ENCODE measurements at regions not wholly inside any gene's neighbourhood (a gene's known extent, or its start where the extent isn't known, plus 50 kb on each side); places are given as distances from the start of the nearest gene placed in this dataset.
A peak's percentile ranks its signal among the peaks of the same experiment; 100 is the strongest.

DNA sequence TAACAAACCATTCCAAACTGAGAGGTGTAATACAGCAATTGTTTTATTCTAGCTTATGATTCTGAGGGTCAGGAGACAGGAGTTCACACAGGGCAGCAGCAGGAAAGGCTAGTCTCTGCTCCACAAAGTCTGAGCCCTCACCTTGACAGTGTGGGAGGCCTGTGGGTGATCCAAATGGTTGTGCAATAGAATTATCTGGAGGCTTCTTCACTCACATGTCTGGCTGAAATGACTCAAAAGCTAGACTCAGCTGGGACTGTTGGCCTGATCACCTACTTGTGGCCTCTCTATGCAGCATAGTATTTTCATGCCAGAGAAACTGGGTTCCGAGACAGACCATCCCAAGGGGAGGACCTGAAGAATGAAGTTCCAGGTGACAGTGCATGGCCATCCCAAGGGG, 233.9 kb upstream of the UBE2E2 start:
- no peak for DNase-seq (ENCODE audit: low read depth in 3 of 3, low spot score in 2 of 3)

DNA sequence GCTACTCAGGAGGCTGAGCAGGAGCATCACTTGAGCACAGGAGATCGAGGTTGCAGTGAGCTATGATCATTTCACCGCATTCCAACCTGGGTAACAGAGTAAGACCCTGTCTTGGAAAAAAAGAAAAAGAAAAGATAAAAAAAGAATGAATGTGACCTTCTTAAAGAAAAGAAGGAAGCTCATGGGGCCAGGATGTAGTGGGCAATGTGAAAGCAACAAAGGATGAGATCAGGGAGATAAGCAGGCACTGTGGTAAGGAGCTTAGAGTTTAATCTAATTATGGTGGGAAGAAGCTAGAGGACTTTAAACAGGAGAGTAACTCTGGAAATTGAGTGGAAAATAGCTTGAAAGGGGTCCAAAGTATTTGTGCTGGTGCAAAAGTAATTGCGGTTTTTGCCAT, 231.6 kb upstream of the UBE2E2 start:
- no peak for DNase-seq (ENCODE audit: low read depth in 3 of 3, low spot score in 2 of 3)

DNA sequence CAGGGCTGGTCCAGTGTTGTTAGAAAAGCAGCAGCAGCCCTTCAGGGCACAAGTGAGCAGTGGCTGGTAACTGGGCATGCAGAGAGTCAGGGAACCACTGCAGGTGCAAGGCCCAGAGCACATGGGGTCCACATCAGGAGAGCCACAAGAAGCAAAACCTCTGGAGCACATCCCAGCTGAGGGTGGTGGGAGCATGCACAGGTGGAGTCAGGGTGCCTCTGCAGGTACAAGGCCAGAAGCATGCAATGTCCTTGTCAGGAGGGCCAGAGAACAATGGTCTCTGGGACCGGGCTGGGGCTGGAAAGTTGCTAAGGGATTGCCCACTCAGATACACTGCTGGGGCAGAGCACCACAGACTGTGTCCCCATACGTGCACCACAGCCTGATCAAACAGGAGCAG, 226.1 kb upstream of the UBE2E2 start:
- no peak for DNase-seq (ENCODE audit: low read depth in 3 of 3, low spot score in 2 of 3)

DNA sequence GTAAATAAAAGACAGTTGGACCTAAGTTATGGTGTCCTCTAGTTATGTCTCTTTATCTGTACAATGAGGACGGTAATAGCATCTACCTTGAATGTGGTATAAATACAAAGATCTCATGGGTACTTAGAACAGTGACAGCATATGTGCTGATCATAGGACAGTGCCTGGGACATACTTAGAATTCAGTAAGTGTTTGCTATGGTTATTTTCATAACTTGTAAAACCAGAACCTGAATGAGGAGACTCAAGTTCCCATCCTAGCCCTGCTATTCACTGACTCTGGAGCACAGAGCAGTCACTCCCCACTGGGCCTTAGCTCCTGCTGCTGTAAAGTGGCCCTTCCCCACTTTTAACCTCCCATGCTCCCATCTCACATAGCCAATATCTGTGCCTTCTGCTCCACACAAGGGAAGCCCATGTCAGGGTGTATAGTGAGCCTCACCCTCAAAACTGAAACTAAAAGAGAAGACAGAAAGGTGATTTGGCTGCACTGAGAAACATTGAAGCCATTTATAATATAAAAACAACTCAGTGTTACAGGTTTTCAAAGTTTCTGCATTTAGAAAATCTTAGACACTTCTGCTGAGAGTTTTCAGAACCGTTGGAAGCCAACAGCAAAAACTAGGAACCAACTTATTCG, 225.4 kb upstream of the UBE2E2 start:
- DNase-seq (ENCODE audit: low read depth in 3 of 3, low spot score in 2 of 3) = no peak

DNA sequence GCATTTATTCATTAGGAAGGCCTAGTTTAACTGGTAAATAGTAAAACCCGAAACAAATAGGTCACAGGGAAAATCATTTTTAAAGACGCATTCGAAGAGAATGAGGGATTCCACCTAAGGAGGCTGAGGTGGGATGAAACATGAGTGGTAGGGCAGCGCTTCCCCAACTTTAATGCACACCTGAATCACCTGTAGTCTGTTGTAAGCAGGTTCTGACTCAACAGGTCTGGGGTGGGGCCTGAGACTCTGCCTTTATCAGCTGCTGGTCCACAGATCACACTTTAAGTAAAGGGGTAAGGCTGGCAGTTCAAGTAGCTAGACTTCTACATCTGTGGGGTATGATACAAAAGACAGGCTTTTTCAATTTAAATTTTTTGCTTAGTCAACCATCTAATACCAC, 223.5 kb upstream of the UBE2E2 start:
- no peak for DNase-seq (ENCODE audit: low read depth in 3 of 3, low spot score in 2 of 3)

DNA sequence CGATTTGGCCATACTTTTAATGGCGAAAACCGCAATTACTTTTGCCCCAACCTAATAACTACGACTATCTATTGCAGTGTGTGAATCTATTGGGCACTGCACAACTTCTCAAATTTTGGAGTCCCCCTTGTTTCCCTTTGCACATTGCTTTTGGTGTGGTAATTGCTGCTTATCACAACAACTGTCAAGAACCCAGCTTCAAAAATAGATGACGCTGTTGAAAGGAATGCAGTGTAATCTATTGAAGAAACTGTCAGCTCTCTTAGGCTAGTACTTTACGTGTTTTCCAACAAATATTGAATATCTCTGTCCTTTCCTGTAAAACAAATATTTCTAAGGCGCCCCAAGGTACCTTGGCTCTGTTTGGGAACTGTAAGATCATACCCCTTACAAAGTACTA, 222.8 kb upstream of the UBE2E2 start:
- DNase-seq (ENCODE audit: low read depth in 3 of 3, low spot score in 2 of 3) = no peak

DNA sequence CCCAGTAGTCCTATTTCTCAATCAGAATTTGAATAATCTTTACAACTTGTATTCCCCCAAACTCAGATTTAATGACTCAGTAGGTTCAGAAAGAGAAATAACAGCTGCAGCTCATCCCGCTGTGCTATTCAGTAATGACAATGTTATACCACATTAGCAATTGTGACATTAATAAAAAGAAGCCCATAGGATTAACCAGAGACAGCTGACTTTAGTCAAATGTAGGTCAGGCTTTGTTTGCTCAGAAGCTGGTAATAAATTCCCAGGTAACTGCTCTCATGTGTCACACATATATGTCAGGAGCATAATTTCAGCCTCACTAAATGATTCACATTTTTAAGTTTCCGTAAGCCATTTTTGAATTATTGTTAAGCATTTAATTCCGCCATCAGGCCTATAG, 222.0 kb upstream of the UBE2E2 start:
- no peak for DNase-seq (ENCODE audit: low read depth in 3 of 3, low spot score in 2 of 3)

DNA sequence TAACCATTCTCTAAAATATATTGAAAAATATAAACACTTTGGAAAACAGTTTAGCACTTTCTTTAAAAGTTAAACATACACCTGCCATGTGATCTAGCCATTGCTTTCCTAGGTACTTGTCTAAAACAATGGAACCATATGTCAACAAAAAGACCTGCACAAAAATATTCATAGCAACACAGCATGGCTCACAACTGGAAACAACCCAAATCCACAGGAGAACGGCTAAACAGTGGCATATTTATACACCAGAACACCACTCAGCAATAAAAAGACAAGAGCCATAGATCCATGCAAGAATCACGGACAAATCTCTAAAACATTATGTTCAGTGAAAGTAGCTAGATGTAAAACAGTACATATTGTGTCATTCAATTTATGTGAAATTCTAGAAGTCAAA, 221.3 kb upstream of the UBE2E2 start:
- no peak for DNase-seq (ENCODE audit: low read depth in 3 of 3, low spot score in 2 of 3)

DNA sequence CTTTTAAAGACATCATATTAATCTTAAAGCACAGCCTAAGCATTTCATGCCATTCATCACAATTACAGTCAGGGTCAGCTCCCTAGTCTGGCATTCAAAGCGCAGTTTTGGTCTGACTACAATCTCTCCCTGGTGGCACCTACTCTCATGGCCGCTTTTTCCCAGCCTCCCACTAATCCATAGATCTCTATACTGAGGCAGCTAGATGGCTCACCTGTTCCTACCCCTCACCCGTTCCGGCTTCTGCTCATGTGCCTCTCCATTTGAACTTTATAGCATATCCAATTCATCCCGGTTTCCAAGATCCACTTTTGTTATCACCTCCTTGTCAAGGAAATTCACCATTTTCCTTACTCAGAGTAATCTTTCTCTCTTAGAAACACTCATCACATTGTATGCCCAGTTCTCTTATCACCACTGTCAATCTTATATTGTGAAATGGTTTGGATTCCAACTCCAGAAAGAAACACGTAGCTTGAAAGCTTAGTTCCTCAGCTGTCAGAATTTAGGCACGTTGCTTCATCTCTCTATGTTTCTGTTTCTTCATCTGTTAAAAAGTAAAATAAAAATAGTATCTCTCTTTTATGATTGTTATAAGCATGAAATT, 220.0 kb upstream of the UBE2E2 start:
- DNase-seq (ENCODE audit: low read depth in 3 of 3, low spot score in 2 of 3) = no peak

DNA sequence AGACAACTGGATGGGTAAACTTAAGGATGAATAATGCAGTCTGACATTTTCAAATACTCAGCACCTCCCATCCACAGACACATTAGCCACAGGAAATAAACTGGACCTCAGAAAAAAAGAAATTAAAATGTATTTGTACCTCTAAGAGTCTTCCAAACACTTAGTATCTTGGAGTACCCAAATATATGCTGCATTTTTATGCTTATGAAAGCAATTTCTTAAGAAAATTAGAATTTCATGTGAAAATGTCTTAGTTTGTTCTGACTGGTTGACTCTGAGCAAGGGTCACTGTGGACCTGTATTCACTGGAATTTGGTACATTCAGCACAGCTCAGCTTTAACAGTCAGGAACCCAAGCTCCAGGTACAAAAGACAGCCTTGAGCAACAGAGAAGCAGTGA, 216.2 kb upstream of the UBE2E2 start:
- no peak for DNase-seq (ENCODE audit: low read depth in 3 of 3, low spot score in 2 of 3)

DNA sequence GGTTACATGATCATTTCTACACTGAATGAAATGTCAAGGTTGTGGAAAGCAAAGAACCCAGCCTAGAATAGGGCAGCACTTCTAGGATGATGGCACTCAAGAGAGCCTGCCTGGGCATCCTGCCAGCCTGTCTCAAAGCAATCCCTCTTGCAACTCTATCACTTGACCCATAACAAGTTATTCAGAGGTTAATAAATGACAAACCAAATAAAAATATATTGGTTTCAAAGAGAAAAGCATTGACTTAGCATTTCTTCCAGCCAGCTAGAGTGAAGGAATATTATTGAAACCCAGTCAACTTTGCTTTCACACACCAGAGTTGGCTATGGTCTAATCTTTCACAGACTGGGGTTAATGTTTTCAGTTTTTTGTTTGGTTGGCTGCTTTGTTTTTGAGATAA, 214.6 kb upstream of the UBE2E2 start:
- DNase-seq (ENCODE audit: low read depth in 3 of 3, low spot score in 2 of 3) = no peak

DNA sequence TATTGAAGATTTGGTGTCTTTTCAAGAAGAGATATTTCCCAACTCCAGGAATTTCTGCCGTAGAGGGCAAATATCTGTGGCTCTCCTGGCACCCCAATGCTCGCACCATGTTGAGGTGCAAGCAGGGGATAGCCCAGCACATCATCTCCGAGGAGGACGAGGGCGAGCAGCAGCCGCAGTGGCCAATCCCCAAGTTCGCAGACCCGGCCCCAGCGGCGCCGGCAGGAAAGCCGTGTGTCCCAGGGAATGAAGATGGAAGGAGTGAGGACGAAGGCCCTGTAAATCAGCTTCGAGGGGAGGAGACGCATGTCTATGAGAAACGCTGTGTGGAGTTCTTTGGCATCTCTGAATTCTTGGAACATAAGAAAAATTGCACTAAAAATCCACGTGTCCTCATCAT, 213.4 kb upstream of the UBE2E2 start:
- DNase-seq (ENCODE audit: low read depth in 3 of 3, low spot score in 2 of 3) = no peak

DNA sequence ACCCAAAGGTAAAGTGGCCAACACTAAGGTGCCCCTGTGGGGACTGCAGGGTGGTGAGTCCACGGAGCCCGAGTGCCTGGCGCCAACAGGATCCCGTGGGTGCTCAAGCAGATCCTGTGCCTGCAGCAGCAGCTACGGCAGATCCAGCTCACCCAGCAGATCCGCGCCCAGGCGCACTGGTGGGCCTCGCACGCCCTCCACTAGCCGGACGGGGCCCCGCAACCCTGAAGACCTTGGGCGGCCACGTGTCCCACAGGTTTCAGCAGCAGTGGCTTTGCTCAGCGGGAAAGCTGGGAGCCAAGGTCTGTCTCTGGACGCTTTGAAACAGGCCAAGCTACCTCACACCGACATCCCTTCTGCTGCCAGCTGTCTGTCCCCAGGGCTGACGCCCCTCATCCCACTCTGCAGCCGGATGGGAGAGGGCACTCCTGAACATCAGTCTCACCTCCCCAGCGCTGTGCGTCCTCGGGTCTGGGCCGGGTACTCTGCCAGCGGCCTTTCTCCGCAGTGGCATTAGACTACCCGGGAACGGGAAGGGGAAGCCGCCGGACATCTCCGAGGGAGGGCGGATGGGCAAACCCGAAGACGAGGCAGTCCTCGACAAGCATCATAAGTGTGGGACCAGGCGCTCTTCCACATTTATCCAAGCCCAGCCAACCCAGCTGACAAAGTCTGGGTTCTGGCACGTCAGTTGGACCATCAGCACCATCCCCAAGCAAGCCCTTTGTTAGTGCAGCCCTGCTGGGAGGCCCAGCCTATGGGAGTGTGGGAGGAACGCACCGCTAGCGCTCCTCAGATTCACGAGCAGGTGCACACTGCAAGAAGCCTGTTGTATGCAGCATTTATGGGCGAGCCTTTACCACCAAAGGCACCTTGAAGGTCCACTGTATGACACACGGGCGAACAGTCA, 212.6 kb upstream of the UBE2E2 start:
- DNase-seq (ENCODE audit: low read depth in 3 of 3, low spot score in 2 of 3) = no peak

DNA sequence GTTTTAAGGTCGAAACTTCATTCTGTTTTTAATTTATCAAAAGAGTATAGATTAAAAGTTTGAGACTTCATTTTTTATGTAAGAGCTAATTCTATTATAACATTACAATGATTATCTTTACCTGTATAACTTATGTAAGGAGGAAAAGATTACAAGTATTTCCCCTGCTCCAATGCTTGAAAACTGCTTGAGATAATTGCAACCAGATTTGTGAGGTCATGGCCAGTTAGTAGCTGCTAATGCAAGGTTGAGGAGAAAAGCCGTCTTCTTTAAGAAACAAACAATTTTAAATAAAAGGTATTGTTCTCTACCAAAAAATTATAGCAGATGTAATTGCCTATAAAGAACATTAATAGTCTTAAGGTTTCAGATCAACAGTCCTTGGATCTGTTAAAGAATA, 208.3 kb upstream of the UBE2E2 start:
- no peak for DNase-seq (ENCODE audit: low read depth in 3 of 3, low spot score in 2 of 3)

DNA sequence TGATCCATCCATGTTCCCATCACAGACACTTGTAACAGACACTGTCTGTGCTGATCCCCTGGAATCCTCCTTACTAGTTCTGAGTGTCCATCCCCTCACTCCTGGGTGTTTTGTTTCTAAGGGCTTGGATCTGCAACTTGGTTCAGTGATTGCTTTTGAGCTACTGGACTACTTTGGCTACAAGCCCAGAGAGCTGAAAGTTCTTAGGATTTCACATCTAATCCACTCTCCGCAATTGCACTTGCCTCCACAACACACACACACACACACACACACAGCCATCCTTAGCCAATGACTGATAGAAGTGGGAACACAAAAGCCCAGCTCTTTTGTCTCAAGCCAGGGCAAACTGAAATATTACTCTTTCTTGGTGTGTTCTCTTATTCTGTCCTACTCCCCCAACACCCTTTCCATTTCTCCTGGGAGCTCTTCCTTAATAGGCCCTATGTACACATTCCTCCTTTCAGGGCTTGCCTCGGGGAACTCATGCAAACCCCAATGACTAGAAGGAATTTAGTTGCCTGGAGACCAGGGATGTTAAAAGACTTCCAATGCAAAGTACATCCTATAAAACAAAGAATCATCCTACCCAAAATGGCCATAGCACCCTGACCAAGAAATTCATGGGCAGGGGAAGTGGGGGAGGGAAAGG, 206.1 kb upstream of the UBE2E2 start:
- DNase-seq (ENCODE audit: low read depth in 3 of 3, low spot score in 2 of 3) = no peak

DNA sequence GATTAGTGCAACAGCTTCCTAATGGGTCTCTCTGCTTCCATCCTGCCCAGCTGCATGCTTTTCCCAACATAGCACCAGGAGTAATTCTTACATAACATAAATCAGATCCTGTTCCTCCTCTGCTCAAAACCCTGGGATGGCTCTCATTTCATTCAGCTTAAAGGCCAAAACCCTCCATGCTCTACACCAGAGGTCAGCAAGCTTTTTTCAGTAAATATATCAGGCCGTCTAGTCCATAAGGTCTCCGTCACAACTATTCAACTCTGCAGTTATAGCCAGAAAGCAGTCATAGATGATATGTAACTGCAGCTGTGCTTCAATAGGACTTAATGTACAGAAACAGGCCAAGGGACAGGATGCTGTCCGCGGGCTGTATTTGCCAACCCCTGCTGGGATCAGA, 202.8 kb upstream of the UBE2E2 start:
- peak in 2 of 3 donors; percentile 33 to 37 for DNase-seq (ENCODE audit: low read depth in 3 of 3, low spot score in 2 of 3)

DNA sequence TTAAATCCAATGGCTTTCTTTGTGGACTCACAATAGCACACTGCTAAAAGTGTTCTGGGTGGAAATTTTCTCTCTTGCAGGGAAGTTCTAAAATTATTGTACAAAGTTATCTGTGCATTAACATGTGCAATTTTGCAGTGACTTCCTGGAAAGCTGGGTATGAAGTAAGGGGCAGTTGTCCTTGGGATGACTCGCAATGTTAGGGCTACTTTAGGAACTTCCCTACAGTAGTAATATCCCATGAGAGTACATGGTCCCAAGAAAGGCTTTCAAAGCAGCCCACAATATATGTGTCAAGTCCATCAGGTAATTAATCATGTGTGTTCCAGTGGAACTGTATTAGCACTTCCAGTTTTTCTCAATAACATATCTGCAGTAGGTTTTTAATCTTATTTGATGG, 201.0 kb upstream of the UBE2E2 start:
- DNase-seq (ENCODE audit: low read depth in 3 of 3, low spot score in 2 of 3) = no peak

DNA sequence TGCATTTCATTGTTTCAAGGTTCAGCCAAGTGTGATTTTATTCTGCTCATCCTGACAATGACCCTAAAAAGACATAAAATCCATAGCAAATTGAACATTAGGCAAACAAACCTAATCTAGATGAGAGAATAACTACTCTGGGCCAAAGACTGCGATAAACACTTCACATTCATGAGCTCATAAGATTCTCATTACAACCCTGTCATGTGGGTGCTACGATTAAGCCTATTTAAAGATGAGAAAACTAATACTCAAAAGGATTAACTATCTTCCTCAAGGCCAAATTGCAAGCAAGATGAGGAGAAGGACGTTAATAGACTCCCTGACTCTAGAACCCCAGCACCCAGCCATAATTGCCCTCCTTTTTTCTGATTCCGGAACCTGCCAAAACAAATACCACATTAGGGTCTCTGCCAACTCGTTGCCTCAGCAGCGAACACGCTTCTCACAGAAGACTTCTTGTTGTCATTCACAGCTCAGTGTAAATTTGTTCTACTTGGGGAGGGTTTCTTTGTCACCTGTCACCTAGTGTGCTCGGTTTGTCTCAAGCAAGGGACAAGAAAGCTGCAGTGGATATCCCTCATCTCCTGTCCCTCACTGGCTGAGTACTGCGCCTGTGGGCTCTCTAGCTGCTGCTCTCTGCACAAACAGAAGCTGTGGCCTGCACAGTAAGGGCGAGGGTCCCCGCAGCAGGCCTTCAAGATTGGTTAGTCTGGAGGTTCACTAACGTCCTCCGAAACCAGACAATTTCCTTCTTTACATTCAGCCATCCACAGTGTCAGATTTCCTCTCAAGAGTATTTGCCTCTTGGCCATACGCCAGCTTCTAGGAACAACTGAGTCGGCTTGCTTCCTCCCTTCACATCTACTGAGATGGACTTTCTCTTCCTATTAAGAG, 200.0 kb upstream of the UBE2E2 start:
- DNase-seq (ENCODE audit: low read depth in 3 of 3, low spot score in 2 of 3) = peak in 1 of 3 donors; percentile 13

DNA sequence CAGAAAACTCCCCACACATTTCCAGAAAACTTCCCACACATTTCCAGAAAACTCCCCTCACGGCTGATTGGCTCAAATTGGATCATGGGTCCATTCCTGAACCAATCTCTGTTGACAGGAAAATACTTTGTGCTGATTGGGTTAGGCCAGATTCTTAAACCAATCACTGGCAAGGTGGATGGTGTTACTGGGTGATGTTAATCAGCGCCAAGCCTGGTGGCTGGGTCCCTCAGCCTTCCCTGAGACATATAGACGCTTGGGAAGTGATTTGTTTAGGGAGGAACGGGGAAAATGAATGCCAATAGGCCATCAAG, 199.4 kb upstream of the UBE2E2 start:
- no peak for DNase-seq (ENCODE audit: low read depth in 3 of 3, low spot score in 2 of 3)

DNA sequence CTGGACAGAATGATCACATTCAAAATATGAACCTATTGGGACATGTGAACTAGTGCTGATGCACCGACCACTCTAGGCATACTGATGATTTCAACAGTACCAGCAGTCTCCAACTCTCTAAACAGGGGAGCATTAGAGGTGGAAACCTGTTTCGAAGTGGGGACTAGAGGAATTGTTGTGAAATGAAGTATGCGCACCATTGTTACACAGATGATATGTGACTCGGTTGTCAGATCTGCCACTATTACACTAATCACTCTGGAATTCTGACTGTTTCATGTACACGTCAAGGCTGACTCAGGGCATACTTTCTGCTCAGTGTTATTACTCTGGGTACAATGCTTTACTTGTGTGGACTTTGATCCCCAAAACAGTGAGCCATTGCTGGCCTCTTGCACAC, 198.2 kb upstream of the UBE2E2 start:
- no peak for DNase-seq (ENCODE audit: low read depth in 3 of 3, low spot score in 2 of 3)

DNA sequence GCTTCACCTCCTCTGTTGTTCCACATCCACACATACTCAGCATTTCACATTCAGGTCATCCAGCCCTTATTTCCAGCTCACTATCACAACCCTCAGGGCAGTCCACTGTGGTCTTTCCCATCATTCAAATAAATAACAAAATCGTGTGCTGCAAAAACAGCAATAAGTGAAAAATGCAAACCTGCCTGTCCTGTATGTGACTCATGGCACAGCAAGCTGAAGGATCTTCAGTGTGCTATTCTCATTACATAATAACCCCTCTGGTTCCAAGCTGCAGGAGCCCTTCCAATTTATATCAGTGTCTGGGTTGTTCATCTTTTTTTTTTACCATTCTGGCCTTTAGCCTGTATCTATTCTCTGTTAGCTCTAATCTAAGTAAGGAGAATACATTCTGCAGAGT, 185.3 kb upstream of the UBE2E2 start:
- DNase-seq (ENCODE audit: low read depth in 3 of 3, low spot score in 2 of 3) = no peak

Data from right renal cortex interstitium (tissue), 3 donors.